Activated naive CD4-positive, alpha-beta T cell treated with anti-CD3 and anti-CD28 coated beads, Interleukin-2, amount 50 U/mL, for 16 hours (primary cell): ENCODE measurements at regions not wholly inside any gene's neighbourhood (a gene's known extent, or its start where the extent isn't known, plus 50 kb on each side); places are given as distances from the start of the nearest gene placed in this dataset.

Experiments
- DNase-seq: peaks from one replicate; pipeline ENCODE4 v3.0.0-alpha.2; 2020

- no peak for DNase-seq
These were observed 125.3 kb upstream of the KLF7 start for GRCh38 chr2:207290833-207291624.

- DNase-seq = no peak
These were observed 126.0 kb upstream of the KLF7 start for GRCh38 chr2:207291625-207292252.

- DNase-seq = no peak
These were observed 130.7 kb upstream of the KLF7 start for GRCh38 chr2:207296265-207296948.

GRCh38 chr2:207300817-207301216 lies 135.1 kb upstream of the KLF7 start:
- no peak for DNase-seq

- no peak for DNase-seq
These were observed 139.0 kb upstream of the KLF7 start for GRCh38 chr2:207304761-207305160.

- no peak for DNase-seq
These were observed 142.9 kb upstream of the KLF7 start for GRCh38 chr2:207308519-207309224.

- no peak for DNase-seq
These were observed 145.7 kb upstream of the KLF7 start for GRCh38 chr2:207311316-207312005.

GRCh38 chr2:207312006-207312356 lies 146.2 kb upstream of the KLF7 start:
- DNase-seq = no peak

GRCh38 chr2:207313947-207314346 lies 148.2 kb upstream of the KLF7 start:
- no peak for DNase-seq

GRCh38 chr2:207315131-207315530 lies 149.4 kb upstream of the KLF7 start:
- no peak for DNase-seq

- no peak for DNase-seq
These were observed 150.7 kb upstream of the KLF7 start for GRCh38 chr2:207316484-207316883.

- no peak for DNase-seq
These were observed 151.2 kb upstream of the KLF7 start for GRCh38 chr2:207316906-207317305.

- no peak for DNase-seq
These were observed 151.7 kb upstream of the KLF7 start for GRCh38 chr2:207317378-207317984.

- DNase-seq = no peak
These were observed 152.5 kb upstream of the KLF7 start for GRCh38 chr2:207318181-207318628.

GRCh38 chr2:207319316-207319715 lies 153.6 kb upstream of the KLF7 start:
- no peak for DNase-seq

- DNase-seq = no peak
These were observed 154.8 kb upstream of the KLF7 start for GRCh38 chr2:207320381-207321159.

- no peak for DNase-seq
These were observed 155.8 kb upstream of the KLF7 start for GRCh38 chr2:207321514-207321913.

- no peak for DNase-seq
These were observed 158.3 kb upstream of the KLF7 start for GRCh38 chr2:207324001-207324400.

GRCh38 chr2:207327513-207327912 lies 161.8 kb upstream of the KLF7 start:
- no peak for DNase-seq

- DNase-seq = no peak
These were observed 163.2 kb upstream of the KLF7 start for GRCh38 chr2:207328944-207329386.

- peak; percentile 24 for DNase-seq
These were observed 165.2 kb upstream of the KLF7 start for GRCh38 chr2:207330912-207331311.
